Loucy (cell line): ENCODE measurements at regions not wholly inside any gene's neighbourhood (a gene's known extent, or its start where the extent isn't known, plus 50 kb on each side); places are given as distances from the start of the nearest gene placed in this dataset.

ENCODE experiments used
- EZH2phosphoT487 ChIP-seq: fragments of 200-600 bp; IDR thresholded peaks from 2 replicates; pipeline ENCODE4 v1.6.1; 2018; ENCODE audit warnings: antibody characterized with exemption, mild to moderate bottlenecking, moderate library complexity, borderline replicate concordance
- TF ChIP-seq, protein P1 (sequence below): fragments of 200-600 bp; sonication (generic); conservative IDR thresholded peaks from 2 replicates; pipeline ENCODE4 v1.5.1; 2014; ENCODE audit warnings: mild to moderate bottlenecking, antibody characterized with exemption, low read length

DNA sequence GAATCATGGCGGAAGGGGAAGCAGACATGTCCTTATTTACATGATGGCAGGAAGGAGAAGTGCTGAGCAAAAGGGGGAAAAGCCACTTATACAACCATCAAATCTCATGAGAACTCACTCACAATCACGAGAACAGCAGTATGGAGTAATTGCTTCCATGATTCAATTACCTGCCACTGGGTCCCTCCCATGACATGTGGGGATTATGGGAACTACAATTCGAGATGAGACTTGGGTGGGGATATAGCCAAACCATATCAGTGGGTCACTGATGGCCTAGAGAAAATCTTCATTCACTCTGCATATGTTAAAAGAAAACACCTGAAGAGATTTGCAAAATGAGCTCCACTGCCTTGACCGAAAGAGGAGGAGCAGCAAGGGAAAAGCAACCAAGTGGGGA, 130.3 kb upstream of the FAM20A start:
- TF ChIP-seq, protein P1, sequence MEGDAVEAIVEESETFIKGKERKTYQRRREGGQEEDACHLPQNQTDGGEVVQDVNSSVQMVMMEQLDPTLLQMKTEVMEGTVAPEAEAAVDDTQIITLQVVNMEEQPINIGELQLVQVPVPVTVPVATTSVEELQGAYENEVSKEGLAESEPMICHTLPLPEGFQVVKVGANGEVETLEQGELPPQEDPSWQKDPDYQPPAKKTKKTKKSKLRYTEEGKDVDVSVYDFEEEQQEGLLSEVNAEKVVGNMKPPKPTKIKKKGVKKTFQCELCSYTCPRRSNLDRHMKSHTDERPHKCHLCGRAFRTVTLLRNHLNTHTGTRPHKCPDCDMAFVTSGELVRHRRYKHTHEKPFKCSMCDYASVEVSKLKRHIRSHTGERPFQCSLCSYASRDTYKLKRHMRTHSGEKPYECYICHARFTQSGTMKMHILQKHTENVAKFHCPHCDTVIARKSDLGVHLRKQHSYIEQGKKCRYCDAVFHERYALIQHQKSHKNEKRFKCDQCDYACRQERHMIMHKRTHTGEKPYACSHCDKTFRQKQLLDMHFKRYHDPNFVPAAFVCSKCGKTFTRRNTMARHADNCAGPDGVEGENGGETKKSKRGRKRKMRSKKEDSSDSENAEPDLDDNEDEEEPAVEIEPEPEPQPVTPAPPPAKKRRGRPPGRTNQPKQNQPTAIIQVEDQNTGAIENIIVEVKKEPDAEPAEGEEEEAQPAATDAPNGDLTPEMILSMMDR, result no peak
- no peak for TF ChIP-seq EZH2phosphoT487
